Activated CD4-positive, alpha-beta T cell treated with anti-CD3 and anti-CD28 coated beads for 48 hours (primary cell): ENCODE measurements at regions not wholly inside any gene's neighbourhood (a gene's known extent, or its start where the extent isn't known, plus 50 kb on each side); places are given as distances from the start of the nearest gene placed in this dataset.
"Not testable (repeated sequence)": the region's sequence is repeated elsewhere in the genome, so short reads cannot be mapped to it uniquely, and the experiment has no call there.

ENCODE experiments used
- DNase-seq: peaks from one replicate; pipeline ENCODE4 v3.0.0-alpha.2; 2020

DNA sequence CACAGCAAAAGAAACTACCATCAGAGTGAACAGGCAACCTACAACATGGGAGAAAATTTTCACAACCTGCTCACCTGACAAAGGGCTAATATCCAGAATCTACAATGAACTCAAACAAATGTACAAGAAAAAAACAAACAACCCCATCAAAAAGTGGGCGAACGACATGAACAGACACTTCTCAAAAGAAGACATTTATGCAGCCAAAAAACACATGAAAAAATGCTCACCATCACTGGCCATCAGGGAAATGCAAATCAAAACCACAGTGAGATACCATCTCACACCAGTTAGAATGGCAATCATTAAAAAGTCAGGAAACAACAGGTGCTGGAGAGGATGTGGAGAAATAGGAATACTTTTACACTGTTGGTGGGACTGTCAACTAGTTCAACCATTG, 207.8 kb downstream of the USP6NL start:
- DNase-seq: not testable (repeated sequence)

DNA sequence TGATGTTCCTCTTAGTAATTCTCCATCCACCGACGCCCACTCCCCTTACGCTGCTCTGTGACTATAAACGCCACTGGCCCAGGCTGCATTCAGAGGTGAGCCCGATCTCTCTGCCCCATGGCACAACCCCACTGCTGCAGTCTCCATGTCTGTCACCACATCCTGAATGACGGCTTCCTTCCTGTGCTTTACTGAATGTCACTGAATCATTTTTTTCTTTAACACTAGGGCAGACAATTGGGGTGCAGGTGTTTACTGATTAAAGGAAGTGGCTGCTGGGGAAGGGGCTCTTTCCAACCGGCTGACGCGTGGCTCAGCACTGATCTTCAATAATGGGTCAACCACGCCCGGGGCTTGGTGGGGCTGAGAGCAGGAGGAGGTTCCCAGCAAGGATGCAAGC, 208.3 kb downstream of the USP6NL start:
- DNase-seq: peak; percentile 67

DNA sequence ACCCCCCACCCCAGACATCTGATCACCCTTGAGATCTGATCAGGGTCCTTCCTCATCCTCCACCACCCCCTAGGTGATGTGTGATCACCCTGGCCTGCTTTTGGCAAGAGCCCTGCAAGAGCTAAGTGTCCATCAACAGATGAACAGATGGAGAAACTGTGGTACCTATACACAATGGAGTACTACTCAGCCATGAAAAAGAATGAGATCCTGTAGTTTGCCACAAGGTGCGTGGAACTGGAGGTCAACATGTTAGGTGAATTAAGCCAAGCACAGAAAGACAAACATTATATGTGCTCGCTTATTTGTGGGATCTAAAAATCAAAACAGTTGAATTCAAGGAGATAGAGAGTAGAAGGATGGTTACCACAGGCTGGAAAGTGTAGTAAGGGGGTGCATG, 209.1 kb downstream of the USP6NL start:
- DNase-seq: no peak

DNA sequence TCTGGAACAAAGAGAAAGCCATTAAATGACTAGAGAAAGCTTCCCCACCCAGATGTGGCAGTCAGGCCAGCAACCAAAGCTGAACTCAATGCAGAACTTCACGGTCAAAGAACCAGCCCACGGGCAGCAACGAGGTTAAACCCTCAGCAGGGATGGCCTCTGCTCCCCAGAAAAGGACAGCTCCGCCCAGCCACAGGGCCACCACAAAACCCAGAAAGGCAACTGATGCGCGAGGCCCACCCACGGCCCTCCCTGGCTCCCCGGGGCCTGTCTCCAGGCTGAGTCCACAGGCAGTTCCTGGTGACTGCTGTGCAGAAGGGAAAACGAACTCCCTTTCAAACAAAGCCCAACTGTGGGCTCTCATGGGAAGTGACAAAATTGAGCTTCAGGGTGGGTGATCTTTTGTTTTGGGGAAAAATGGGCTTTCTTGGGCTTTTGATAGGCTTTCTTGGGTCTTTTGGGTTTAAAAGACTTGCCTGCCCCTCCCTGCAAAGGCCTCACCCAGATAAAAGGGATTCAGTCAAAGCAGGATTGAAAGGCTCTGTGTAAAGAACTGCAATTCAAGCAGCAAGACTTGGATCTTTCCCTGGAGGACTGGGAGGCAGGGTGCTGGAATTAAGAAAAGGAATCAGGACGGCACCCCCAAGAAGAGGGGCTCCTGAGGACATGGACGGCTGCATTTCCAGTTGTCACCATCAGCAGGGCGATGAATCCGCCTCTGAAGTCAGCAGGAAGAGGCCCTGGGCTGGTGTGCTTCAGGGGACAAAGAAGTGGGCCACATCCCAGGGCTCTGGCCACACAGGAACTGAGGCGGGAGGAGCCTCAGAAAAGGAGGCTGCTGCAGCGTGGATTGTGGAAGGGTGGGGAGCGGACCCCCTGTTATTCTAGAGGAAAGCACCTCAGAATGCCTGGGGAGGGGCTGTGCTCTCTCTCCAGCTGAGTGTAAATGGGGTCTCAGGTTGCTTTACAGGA, 209.9 kb downstream of the USP6NL start:
- DNase-seq: peak; percentile 18

DNA sequence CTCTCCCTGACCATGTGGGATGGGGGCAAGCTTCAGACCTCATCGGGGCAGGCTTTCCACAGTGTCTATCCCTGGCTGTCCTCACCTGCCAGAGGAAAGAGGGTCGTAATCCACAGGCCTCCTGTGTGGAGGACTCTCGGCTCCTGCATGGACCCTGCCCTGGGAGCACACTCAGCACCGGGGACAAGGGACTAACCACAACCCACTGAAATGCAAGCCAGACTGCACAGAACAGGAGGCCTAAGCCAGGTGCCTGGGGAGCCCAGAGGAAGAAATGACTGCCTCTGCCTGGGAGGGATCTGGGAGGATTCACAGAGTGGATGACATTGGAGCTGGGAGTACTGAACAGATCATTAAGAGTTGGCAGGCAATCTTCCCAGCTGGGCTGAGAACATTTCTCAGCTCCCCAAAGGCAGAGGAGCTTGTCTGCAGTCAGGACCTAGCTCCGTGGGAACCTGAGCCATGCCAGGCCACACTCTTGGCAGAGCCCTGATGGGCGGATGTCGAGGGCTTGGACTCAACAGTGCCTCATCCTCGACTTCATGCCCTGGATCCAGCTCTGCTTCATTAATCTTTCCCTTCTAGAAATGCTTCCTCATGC, 213.4 kb downstream of the USP6NL start:
- no peak for DNase-seq

DNA sequence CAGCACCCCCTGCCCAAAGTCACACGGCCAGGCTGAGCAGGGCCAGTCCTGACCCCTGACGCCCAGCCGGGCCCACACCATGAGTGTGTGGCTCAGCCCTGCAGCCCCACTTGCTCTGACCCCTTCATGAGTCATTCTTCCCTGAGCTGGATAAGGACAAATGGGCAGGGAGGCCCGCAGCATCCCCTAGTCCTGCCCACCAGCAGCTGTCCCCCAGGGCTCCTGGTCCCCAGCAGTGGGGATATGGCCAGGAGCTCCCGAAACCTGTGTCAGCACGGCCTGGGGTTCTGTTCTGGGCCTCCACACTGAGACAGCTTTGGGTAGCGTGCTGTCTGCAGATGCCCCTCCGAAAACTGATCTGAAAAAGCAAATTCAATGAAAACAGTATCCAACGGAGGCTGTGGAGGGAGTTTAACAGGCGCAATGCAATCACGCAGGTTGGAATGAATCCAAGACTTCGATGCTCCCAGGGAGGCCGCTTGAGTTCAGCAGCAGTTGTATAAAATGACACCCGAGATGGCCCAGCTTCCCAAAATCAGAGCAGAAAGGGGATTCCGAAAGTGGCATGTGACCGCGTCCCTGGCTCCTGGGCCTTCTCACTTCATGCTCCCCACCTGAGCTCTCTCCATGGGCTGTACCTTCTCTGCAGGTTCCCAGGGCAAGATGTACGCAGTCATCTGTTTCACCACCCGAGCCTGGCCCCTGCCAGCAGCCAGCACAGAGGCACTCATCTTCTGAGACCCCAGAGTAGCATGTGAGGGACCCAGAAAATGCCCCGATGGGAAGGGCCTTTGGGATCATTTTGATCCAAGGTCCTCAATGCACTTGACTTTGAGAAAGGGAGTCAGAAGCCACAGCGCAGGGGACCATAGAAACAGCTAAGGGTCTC, 214.1 kb downstream of the USP6NL start:
- no peak for DNase-seq

DNA sequence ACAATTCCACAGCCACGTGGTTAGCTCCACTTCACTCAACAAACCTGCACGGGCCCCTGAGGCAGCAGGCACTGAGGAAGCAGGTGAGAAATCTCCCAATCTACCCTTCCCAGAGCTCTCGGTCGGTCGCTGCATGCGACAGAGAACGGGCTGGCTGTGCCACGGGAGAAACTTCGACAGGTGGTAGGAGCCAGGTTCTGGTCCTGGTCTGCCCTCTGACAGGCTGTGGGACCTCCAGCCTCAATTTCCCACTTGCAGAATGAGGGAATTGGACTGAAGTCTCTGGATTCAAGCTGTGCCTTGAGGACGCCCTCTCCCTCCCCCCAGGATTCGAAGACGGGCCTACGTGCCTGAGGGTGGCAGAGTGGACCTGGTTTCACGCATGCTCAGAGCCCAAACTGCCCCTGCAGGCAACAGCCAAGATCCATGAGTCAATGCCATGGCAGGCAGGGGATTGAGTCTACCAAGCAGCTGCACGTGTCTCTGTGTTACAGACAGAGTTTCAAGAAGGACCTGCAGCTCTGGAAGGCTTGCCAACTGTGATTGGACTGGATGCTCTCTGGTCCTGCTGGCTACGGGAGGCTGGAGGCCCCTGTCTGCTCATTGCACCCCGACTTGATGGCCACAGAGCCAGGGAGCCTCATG, 215.0 kb downstream of the USP6NL start:
- DNase-seq: no peak

DNA sequence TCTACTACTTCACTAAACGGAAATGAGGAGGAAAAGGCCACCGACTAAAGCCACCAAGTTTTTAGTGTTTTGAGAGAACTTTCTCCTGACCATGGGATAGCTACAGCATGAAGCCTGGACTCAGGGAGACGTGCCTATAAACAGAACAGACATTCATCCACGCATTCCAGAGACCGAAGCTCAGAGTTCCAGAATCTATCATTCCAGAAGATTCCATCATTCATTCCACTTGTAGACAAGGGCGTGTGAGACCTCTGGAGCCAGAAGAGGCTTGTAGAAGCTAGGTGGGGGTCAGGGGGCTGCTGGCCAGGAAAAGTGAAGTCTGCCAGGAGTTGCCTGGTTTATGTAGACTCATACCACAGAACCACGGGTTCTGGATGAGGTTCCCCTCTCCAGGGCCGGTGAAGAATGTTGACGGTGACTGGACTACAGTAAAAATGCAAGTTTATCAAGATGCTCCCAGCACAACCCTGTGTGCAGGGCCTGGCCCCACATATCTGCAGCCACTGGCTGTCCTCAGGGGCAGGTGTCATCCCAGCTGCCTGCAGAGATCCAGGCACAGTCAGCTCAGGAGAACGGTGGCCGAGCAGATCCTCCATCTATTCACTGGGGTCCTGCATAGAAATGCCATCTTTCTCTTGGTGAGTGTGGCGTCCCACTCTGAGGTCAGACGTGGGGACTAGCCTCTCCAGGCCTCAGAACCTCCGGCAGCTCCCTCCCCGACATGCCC, 215.7 kb downstream of the USP6NL start:
- DNase-seq: no peak

DNA sequence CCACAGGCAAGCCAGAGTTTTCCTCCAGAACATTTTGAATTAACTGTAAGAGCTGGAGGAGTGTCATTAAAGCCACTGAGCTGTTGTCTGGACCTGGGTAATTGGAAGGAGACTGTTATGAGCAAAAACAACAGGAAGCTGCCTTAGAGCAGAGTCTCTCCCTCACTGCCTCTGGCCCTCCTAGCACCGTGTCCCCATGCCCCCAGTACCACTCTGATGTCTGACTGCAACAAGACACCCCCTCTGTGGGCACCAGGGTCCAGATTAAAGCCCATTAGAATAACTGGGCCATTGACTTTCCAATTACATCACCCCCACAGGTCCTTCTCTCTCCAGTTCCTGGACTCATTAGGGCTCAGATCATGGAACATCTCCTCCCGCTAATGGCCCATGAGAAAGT, 216.3 kb downstream of the USP6NL start:
- no peak for DNase-seq

DNA sequence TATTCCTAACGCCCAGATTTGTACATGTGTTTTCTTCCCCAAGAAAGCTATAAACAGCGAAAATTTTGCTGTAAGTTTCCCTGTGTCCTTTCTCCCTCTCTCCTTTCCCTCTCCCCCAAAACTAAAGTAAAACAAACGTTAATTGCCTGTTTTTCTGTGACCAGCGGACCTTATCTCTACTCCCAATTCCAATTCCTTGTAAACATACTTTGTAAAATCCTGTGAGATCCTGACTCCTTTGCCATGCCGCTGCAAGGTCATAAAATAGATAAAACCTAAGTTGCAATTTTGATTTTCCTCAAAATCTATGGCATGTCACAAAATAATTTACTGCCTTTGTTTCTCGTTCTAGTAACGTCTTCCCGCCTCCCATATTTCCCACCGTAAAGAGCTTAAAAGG, 217.6 kb downstream of the USP6NL start:
- no peak for DNase-seq

DNA sequence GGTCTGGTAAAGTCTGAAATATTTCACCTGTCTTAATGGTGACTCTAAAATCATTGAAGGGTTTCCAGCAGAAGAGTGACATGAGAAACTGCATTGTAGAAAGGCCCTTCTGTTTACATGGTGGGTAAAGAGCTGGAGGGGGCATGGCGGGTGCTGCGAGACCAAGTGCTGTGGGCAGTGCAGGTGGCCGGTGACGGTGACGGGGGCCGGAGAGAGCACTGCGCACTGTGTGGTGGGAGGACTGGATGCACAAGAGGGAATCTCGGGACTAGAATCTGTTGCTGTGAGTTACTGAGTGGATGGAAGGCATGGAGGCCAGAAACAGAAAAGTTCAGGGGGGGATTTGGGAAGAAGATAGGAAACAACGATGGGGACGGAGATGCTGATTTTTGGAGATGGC, 218.7 kb downstream of the USP6NL start:
- DNase-seq: no peak

DNA sequence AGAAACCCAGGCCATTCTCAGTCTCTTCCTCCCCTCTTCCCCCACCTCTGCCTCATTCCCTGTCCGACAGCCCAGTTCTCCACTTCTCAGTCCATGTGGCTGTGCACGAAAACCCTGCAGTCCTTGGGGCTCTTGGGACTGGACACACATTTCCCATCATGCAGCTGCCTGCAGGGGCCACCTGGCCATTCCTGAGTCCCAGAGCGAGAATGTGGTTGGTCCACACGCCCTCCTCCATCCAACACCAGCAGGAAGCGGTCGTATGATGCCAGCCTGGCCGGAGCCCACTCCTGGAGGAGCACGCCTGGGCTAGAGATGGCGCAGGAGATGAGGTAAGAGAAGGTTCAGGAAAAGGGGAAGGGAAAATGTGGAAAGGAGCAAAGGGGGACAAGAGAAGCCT, 222.5 kb downstream of the USP6NL start:
- DNase-seq: no peak

DNA sequence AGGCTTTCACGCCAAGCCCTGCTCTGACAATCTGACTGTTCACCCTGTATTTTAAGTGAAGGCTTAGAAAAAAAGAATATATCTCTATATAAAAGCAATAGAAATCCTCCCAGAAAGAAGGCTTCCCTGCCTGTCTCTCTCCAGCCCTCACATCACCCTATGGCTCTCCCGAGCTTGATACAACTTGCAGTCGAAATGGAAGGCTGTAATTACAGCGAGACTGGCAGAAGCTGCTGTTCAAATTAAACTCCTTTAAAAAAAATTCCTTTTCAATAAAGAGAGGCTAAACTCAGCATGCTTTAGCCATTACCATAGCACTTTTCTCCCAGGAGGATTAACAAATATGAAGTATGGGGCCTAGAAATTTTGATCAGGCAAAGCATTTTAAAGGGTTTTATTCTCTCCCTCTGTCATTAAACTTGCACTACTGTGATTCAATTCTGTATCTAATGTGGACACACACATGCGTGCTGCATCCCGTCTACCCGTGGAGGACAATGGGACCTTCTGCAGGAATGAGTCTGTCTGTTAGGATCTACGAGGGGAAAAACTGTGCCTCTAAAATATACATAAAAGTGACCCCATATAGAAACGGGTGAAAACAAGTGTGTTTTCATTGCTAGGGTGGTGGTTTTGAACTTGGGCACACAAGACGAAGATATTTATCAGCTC, 223.8 kb downstream of the USP6NL start:
- DNase-seq: no peak

DNA sequence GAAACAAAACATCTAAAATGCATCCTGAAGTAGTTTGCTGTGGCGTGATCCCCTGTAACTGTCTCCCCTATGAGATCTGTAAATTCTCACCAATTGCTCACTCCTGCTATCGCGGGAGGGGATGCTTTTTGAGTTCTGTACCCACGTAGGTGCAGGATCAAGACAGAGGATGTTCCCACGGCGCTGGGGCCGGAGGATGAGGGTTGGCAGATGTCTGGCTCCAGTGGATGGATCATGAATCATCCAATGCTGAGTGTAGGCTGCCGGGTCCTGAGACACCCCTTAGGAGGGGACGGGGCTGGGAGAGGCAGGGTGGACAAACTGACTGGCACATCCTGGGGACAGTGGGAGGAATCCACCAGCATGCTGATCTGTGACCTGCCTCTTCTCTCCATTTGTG, 224.4 kb downstream of the USP6NL start:
- DNase-seq: no peak
